ENCODE measurements at regions not wholly inside any gene's neighbourhood (a gene's known extent, or its start where the extent isn't known, plus 50 kb on each side); places are given as distances from the start of the nearest gene placed in this dataset.

DNA sequence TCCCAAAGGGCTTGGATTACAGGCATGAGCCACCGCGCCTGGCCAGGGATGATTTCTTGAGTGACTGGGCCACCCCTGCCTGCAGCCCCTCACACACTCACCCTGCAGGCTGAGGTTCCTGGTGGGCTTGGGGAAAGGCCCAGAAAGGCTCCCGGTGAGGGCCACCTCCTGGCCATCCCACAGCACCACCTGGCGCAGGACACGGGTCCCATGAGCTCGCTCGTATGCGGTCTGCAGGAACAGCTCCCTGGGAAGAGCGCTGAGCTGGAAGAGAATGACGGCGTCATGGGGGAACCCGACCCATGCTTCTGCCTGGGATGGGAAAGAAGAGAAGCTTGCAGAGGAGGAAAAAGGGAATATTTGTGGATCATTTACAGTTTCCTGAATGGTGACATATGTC is 59.3 kb downstream of the RMI2 start:
- ChIA-PET POLR2A (interaction anchor here (1.0 kb wide), 1 partner anchor 20 kb away, joined by 3 read pairs; no protein-coding TSS in a partner anchor), CTCF (ENCODE audit: unreplicated experiment) (no interaction called here)
- no TSS peak for BruUV-seq (replicated peaks)
- Histone ChIP-seq H3K79me2 (ENCODE audit: insufficient read depth, low read depth, low read length) (no peaks in the 10 kb centered on the region), H4K20me1 (ENCODE audit: insufficient read depth, low read length) (no peaks in the 10 kb centered on the region), H3K4me2 (ENCODE audit: low read length) (no peak overlapping the region), H3K4me1 (ENCODE audit: insufficient read depth, low read length, poor library complexity, severe bottlenecking) (peaks cover 5% of the 10 kb centered on the region), H3K36me3 (ENCODE audit: insufficient read depth, low read length) (no peaks in the 10 kb centered on the region), H3K9me3 (ENCODE audit: low read length) (no peaks in the 10 kb centered on the region), H2AFZ (ENCODE audit: low read length) (no peak overlapping the region), H3K4me3 (ENCODE audit: low read depth, low read length, poor library complexity, severe bottlenecking) (no peak overlapping the region), H3K27ac (ENCODE audit: low read depth, low read length, poor library complexity, severe bottlenecking) (no peak overlapping the region), H3K9me2 (ENCODE audit: insufficient read depth, low read length) (no peaks in the 10 kb centered on the region)
- intact Hi-C loops (cut with micrococcal nuclease; ENCODE audit: unreplicated experiment): no loop called here
- TF ChIP-seq, protein P1, sequence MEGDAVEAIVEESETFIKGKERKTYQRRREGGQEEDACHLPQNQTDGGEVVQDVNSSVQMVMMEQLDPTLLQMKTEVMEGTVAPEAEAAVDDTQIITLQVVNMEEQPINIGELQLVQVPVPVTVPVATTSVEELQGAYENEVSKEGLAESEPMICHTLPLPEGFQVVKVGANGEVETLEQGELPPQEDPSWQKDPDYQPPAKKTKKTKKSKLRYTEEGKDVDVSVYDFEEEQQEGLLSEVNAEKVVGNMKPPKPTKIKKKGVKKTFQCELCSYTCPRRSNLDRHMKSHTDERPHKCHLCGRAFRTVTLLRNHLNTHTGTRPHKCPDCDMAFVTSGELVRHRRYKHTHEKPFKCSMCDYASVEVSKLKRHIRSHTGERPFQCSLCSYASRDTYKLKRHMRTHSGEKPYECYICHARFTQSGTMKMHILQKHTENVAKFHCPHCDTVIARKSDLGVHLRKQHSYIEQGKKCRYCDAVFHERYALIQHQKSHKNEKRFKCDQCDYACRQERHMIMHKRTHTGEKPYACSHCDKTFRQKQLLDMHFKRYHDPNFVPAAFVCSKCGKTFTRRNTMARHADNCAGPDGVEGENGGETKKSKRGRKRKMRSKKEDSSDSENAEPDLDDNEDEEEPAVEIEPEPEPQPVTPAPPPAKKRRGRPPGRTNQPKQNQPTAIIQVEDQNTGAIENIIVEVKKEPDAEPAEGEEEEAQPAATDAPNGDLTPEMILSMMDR (conservative IDR thresholded peaks at IDR 0.05; ENCODE audit: low read length): no peak
- TF ChIP-seq EZH2phosphoT487 (IDR thresholded peaks at IDR 0.05; ENCODE audit: borderline replicate concordance, low read depth, low read length): no peak
- no peak for DNase-seq (ENCODE audit: low spot score)

GRCh38 chr16:11405331-11406176 is 60.3 kb downstream of the RMI2 start:
- POLR2A ChIA-PET: interaction anchor here (0.6 to 1.5 kb wide), 3 partner anchors 19 to 444 kb away, joined by 3 to 6 read pairs (median 6); no protein-coding TSS in a partner anchor
- Histone ChIP-seq H4K20me1 (ENCODE audit: insufficient read depth, low read length) (no peaks in the 10 kb centered on the region), H3K9me3 (ENCODE audit: low read length) (no peaks in the 10 kb centered on the region), H2AFZ (ENCODE audit: low read length) (no peak overlapping the region), H3K4me3 (ENCODE audit: low read depth, low read length, poor library complexity, severe bottlenecking) (no peak overlapping the region), H3K36me3 (ENCODE audit: insufficient read depth, low read length) (no peaks in the 10 kb centered on the region), H3K9me2 (ENCODE audit: insufficient read depth, low read length) (no peaks in the 10 kb centered on the region), H3K79me2 (ENCODE audit: insufficient read depth, low read depth, low read length) (no peaks in the 10 kb centered on the region), H3K4me2 (ENCODE audit: low read length) (no peak overlapping the region), H3K27ac (ENCODE audit: low read depth, low read length, poor library complexity, severe bottlenecking) (no peak overlapping the region), H3K4me1 (ENCODE audit: insufficient read depth, low read length, poor library complexity, severe bottlenecking) (peaks cover 5% of the 10 kb centered on the region)
- peak; percentile 72 for DNase-seq (ENCODE audit: low spot score)
- CTCF ChIA-PET (ENCODE audit: unreplicated experiment): interaction anchor here (2.5 kb wide), 1 partner anchor 9 kb away, joined by 9 read pairs; no protein-coding TSS in a partner anchor
- intact Hi-C loops (cut with micrococcal nuclease; ENCODE audit: unreplicated experiment): loop anchor here (2.0 kb wide), 2 partner anchors 127 to 309 kb away; no protein-coding TSS in a partner anchor
- TF ChIP-seq, protein P1 (conservative IDR thresholded peaks at IDR 0.05; ENCODE audit: low read length): peak; percentile 89
- no peak for TF ChIP-seq EZH2phosphoT487 (IDR thresholded peaks at IDR 0.05; ENCODE audit: borderline replicate concordance, low read depth, low read length)
- BruUV-seq (replicated peaks): no TSS peak

GRCh38 chr16:11406177-11406560 is 60.9 kb downstream of the RMI2 start:
- POLR2A ChIA-PET: interaction anchor here (0.6 to 1.5 kb wide), 3 partner anchors 21 to 445 kb away, joined by 3 to 6 read pairs (median 6); no protein-coding TSS in a partner anchor
- no peak overlapping the region for H3K27ac ChIP-seq (ENCODE audit: low read depth, low read length, poor library complexity, severe bottlenecking)

More at GRCh38 chr16:11406177-11406560, 60.9 kb downstream of the RMI2 start:
- H3K9me3 ChIP-seq (ENCODE audit: low read length): no peaks in the 10 kb centered on the region
- no peak overlapping the region for H3K4me2 ChIP-seq (ENCODE audit: low read length)
- H4K20me1 ChIP-seq (ENCODE audit: insufficient read depth, low read length): no peaks in the 10 kb centered on the region
- peaks cover 5% of the 10 kb centered on the region for H3K4me1 ChIP-seq (ENCODE audit: insufficient read depth, low read length, poor library complexity, severe bottlenecking)
- no peaks in the 10 kb centered on the region for H3K79me2 ChIP-seq (ENCODE audit: insufficient read depth, low read depth, low read length)
- no peak for DNase-seq (ENCODE audit: low spot score)
- no peak overlapping the region for H2AFZ ChIP-seq (ENCODE audit: low read length)
- H3K4me3 ChIP-seq (ENCODE audit: low read depth, low read length, poor library complexity, severe bottlenecking): no peak overlapping the region
- TF ChIP-seq, protein P1 (conservative IDR thresholded peaks at IDR 0.05; ENCODE audit: low read length): no peak
- no peak for TF ChIP-seq EZH2phosphoT487 (IDR thresholded peaks at IDR 0.05; ENCODE audit: borderline replicate concordance, low read depth, low read length)
- CTCF ChIA-PET (ENCODE audit: unreplicated experiment): interaction anchor here (1.0 to 2.5 kb wide), 2 partner anchors 10 to 25 kb away, joined by 3 to 9 read pairs; no protein-coding TSS in a partner anchor
- intact Hi-C loops (cut with micrococcal nuclease; ENCODE audit: unreplicated experiment): loop anchor here (2.0 kb wide), 2 partner anchors 127 to 309 kb away; no protein-coding TSS in a partner anchor
- no peaks in the 10 kb centered on the region for H3K36me3 ChIP-seq (ENCODE audit: insufficient read depth, low read length)
- no TSS peak for BruUV-seq (replicated peaks)
- no peaks in the 10 kb centered on the region for H3K9me2 ChIP-seq (ENCODE audit: insufficient read depth, low read length)
